GM04503 (cell line): ENCODE measurements at regions not wholly inside any gene's neighbourhood (a gene's known extent, or its start where the extent isn't known, plus 50 kb on each side); places are given as distances from the start of the nearest gene placed in this dataset.
"Not testable (repeated sequence)": the region's sequence is repeated elsewhere in the genome, so short reads cannot be mapped to it uniquely, and the experiment has no call there.

ENCODE experiments used
- DNase-seq: peaks from one replicate; pipeline ENCODE4 v3.0.0-alpha.2; 2012; ENCODE audit warnings: low read depth

GRCh38 chr17:52546493-52546892 is 388.0 kb upstream of the CA10 start:
- DNase-seq = no peak

GRCh38 chr17:52537421-52537820 is 378.9 kb upstream of the CA10 start:
- DNase-seq = no peak

- DNase-seq = no peak
Measured at GRCh38 chr17:52536489-52536888, 378.0 kb upstream of the CA10 start.

- no peak for DNase-seq
Measured at GRCh38 chr17:52532373-52532772, 373.9 kb upstream of the CA10 start.

- no peak for DNase-seq
Measured at GRCh38 chr17:52524096-52524637, 365.7 kb upstream of the CA10 start.

- no peak for DNase-seq
Measured at GRCh38 chr17:52517176-52517575, 358.7 kb upstream of the CA10 start.

GRCh38 chr17:52515927-52516326 is 357.4 kb upstream of the CA10 start:
- DNase-seq = no peak

- no peak for DNase-seq
Measured at GRCh38 chr17:52505601-52506000, 347.1 kb upstream of the CA10 start.

- DNase-seq = no peak
Measured at GRCh38 chr17:52504081-52504480, 345.6 kb upstream of the CA10 start.

- DNase-seq = no peak
Measured at GRCh38 chr17:52495646-52496045, 337.1 kb upstream of the CA10 start.

- no peak for DNase-seq
Measured at GRCh38 chr17:52482271-52482670, 323.8 kb upstream of the CA10 start.

- no peak for DNase-seq
Measured at GRCh38 chr17:52477824-52478699, 319.5 kb upstream of the CA10 start.

- no peak for DNase-seq
Measured at GRCh38 chr17:52476638-52477313, 318.3 kb upstream of the CA10 start.

- no peak for DNase-seq
Measured at GRCh38 chr17:52470553-52470952, 312.0 kb upstream of the CA10 start.

GRCh38 chr17:52465407-52465806 is 306.9 kb upstream of the CA10 start:
- no peak for DNase-seq

- no peak for DNase-seq
Measured at GRCh38 chr17:52451294-52451861, 292.9 kb upstream of the CA10 start.

- DNase-seq = no peak
Measured at GRCh38 chr17:52442350-52442749, 283.8 kb upstream of the CA10 start.

GRCh38 chr17:52420555-52421078 is 262.1 kb upstream of the CA10 start:
- no peak for DNase-seq

- no peak for DNase-seq
Measured at GRCh38 chr17:52419229-52419641, 260.7 kb upstream of the CA10 start.

GRCh38 chr17:52410781-52411180 is 252.3 kb upstream of the CA10 start:
- no peak for DNase-seq

- not testable (repeated sequence) for DNase-seq
Measured at GRCh38 chr17:52409222-52409621, 250.7 kb upstream of the CA10 start.

GRCh38 chr17:52395308-52395707 is 236.8 kb upstream of the CA10 start:
- no peak for DNase-seq

GRCh38 chr17:52390422-52390821 is 231.9 kb upstream of the CA10 start:
- DNase-seq = no peak
